HL-60 (cell line): ENCODE measurements at regions not wholly inside any gene's neighbourhood (a gene's known extent, or its start where the extent isn't known, plus 50 kb on each side); places are given as distances from the start of the nearest gene placed in this dataset.

Experiments used
- POLR2AphosphoS5 ChIP-seq: IDR thresholded peaks from 2 replicates; pipeline ENCODE4 v1.6.1; 2012; ENCODE audit warnings: low read depth
- SPI1 ChIP-seq: IDR thresholded peaks from 2 replicates; pipeline ENCODE4 v1.6.1; 2012; ENCODE audit warnings: low read depth, mild to moderate bottlenecking, borderline replicate concordance
- TF ChIP-seq, protein P1 (sequence below): IDR thresholded peaks from one replicate; pipeline ENCODE4 v1.5.1; 2011; ENCODE audit warnings: low read length, control low read depth, inconsistent platforms; ENCODE audit not compliant: insufficient read depth
- TF ChIP-seq, protein P2 (sequence below): IDR thresholded peaks from 2 replicates; pipeline ENCODE4 v1.6.1; 2012; ENCODE audit warnings: low read depth; ENCODE audit not compliant: insufficient replicate concordance

DNA sequence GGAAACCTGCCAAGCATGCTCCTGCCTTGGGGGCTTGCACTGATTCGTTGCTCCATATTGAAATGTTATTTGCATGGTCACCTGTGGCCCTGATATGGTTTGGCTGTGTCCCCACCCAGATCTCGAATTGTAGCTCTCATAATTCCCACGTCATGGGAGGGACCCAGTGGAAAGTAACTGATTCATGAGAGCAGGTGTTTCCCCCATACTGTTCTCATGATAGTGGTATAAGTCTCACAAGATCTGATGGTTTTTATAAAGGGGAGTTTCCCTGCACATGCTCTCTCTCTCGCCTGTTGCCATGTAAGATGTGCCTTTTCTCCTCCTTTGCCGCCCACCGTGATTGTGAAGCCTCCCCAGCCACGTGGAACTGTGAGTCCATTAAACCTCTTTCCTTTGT, 402.4 kb downstream of the ETS1 start:
- TF ChIP-seq, protein P1, sequence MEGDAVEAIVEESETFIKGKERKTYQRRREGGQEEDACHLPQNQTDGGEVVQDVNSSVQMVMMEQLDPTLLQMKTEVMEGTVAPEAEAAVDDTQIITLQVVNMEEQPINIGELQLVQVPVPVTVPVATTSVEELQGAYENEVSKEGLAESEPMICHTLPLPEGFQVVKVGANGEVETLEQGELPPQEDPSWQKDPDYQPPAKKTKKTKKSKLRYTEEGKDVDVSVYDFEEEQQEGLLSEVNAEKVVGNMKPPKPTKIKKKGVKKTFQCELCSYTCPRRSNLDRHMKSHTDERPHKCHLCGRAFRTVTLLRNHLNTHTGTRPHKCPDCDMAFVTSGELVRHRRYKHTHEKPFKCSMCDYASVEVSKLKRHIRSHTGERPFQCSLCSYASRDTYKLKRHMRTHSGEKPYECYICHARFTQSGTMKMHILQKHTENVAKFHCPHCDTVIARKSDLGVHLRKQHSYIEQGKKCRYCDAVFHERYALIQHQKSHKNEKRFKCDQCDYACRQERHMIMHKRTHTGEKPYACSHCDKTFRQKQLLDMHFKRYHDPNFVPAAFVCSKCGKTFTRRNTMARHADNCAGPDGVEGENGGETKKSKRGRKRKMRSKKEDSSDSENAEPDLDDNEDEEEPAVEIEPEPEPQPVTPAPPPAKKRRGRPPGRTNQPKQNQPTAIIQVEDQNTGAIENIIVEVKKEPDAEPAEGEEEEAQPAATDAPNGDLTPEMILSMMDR: no peak
- no peak for TF ChIP-seq POLR2AphosphoS5
- TF ChIP-seq SPI1: no peak
- TF ChIP-seq, protein P2, sequence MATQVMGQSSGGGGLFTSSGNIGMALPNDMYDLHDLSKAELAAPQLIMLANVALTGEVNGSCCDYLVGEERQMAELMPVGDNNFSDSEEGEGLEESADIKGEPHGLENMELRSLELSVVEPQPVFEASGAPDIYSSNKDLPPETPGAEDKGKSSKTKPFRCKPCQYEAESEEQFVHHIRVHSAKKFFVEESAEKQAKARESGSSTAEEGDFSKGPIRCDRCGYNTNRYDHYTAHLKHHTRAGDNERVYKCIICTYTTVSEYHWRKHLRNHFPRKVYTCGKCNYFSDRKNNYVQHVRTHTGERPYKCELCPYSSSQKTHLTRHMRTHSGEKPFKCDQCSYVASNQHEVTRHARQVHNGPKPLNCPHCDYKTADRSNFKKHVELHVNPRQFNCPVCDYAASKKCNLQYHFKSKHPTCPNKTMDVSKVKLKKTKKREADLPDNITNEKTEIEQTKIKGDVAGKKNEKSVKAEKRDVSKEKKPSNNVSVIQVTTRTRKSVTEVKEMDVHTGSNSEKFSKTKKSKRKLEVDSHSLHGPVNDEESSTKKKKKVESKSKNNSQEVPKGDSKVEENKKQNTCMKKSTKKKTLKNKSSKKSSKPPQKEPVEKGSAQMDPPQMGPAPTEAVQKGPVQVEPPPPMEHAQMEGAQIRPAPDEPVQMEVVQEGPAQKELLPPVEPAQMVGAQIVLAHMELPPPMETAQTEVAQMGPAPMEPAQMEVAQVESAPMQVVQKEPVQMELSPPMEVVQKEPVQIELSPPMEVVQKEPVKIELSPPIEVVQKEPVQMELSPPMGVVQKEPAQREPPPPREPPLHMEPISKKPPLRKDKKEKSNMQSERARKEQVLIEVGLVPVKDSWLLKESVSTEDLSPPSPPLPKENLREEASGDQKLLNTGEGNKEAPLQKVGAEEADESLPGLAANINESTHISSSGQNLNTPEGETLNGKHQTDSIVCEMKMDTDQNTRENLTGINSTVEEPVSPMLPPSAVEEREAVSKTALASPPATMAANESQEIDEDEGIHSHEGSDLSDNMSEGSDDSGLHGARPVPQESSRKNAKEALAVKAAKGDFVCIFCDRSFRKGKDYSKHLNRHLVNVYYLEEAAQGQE: no peak
